ENCODE measurements at regions not wholly inside any gene's neighbourhood (a gene's known extent, or its start where the extent isn't known, plus 50 kb on each side); places are given as distances from the start of the nearest gene placed in this dataset.

GRCh38 chr15:77544162-77544561 is 88.5 kb downstream of the LINGO1 start:
- Histone ChIP-seq H3K4me3 (no peak overlapping the region), H3K27ac (no peak overlapping the region), H3K27me3 (no peaks in the 10 kb centered on the region), H3K4me1 (peaks cover 0 to 7% of the 10 kb centered on the region in 2 donors), H3K9me3 (no peaks in the 10 kb centered on the region), H3K36me3 (no peaks in the 10 kb centered on the region)
- no peak for TF ChIP-seq CTCF (IDR thresholded peaks at IDR 0.05)
- intact Hi-C loops (cut with DNase I) = loop anchor here (5.0 kb wide), 1 partner anchor 122 kb away; the partner anchor contains the start of genes HMG20A and PEAK1
- no peak for DNase-seq (ENCODE audit: low spot score in 2 of 2)

- Histone ChIP-seq H3K27me3 (no peaks in the 10 kb centered on the region), H3K9me3 (no peaks in the 10 kb centered on the region), H3K27ac (no peak overlapping the region), H3K4me1 (peaks cover 0 to 7% of the 10 kb centered on the region in 2 donors), H3K4me3 (peak overlapping the region; percentile 46 to 56), H3K36me3 (no peaks in the 10 kb centered on the region)
- intact Hi-C loops (cut with DNase I) = loop anchor here (1.0 to 5.0 kb wide), 6 partner anchors 121 to 603 kb away; partner anchors contain the start of genes HMG20A and PEAK1
- TF ChIP-seq CTCF (IDR thresholded peaks at IDR 0.05) = peak; percentile 96 to 98 (median 98)
- DNase-seq (ENCODE audit: low spot score in 2 of 2) = peak; percentile 20 to 89
These were observed 89.4 kb downstream of the LINGO1 start for GRCh38 chr15:77543159-77543882.

- TF ChIP-seq CTCF (IDR thresholded peaks at IDR 0.05) = no peak
- H3K27me3 ChIP-seq = no peaks in the 10 kb centered on the region
- H3K9me3 ChIP-seq = no peaks in the 10 kb centered on the region
- DNase-seq (ENCODE audit: low spot score in 2 of 2) = no peak
- H3K4me1 ChIP-seq = peaks cover 0 to 7% of the 10 kb centered on the region in 2 donors
- H3K27ac ChIP-seq = no peak overlapping the region
- intact Hi-C loops (cut with DNase I) = loop anchor here (1.0 to 5.0 kb wide), 6 partner anchors 120 to 602 kb away; partner anchors contain the start of genes HMG20A and PEAK1
- H3K36me3 ChIP-seq = no peaks in the 10 kb centered on the region
- peak overlapping the region in 1 of 2 donors; percentile 56 for H3K4me3 ChIP-seq
These were observed 90.2 kb downstream of the LINGO1 start for GRCh38 chr15:77542491-77543001.

- intact Hi-C loops (cut with DNase I) = loop anchor here (2.0 to 5.0 kb wide), 4 partner anchors 119 to 601 kb away; partner anchors contain the start of genes HMG20A and PEAK1
- H3K36me3 ChIP-seq = no peaks in the 10 kb centered on the region
- peaks cover 0 to 7% of the 10 kb centered on the region in 2 donors for H3K4me1 ChIP-seq
- no peak overlapping the region for H3K4me3 ChIP-seq
- no peak overlapping the region for H3K27ac ChIP-seq
- no peak for TF ChIP-seq CTCF (IDR thresholded peaks at IDR 0.05)
- no peaks in the 10 kb centered on the region for H3K9me3 ChIP-seq
- DNase-seq (ENCODE audit: low spot score in 2 of 2) = no peak
- no peaks in the 10 kb centered on the region for H3K27me3 ChIP-seq
These were observed 91.1 kb downstream of the LINGO1 start for GRCh38 chr15:77541421-77542181.

- TF ChIP-seq CTCF (IDR thresholded peaks at IDR 0.05) = no peak
These were observed 92.2 kb downstream of the LINGO1 start for GRCh38 chr15:77540312-77541060.

More at GRCh38 chr15:77540312-77541060, 92.2 kb downstream of the LINGO1 start:
- peaks cover 0 to 7% of the 10 kb centered on the region in 2 donors for H3K4me1 ChIP-seq
- H3K9me3 ChIP-seq = no peaks in the 10 kb centered on the region
- intact Hi-C loops (cut with DNase I) = loop anchor here (5.0 kb wide), 1 partner anchor 118 kb away; the partner anchor contains the start of genes HMG20A and PEAK1
- no peak overlapping the region for H3K27ac ChIP-seq
- no peaks in the 10 kb centered on the region for H3K36me3 ChIP-seq
- no peak overlapping the region for H3K4me3 ChIP-seq
- no peaks in the 10 kb centered on the region for H3K27me3 ChIP-seq
- no peak for DNase-seq (ENCODE audit: low spot score in 2 of 2)
